PC-9 (cell line): ENCODE measurements at regions not wholly inside any gene's neighbourhood (a gene's known extent, or its start where the extent isn't known, plus 50 kb on each side); places are given as distances from the start of the nearest gene placed in this dataset.

Source experiments
- BruUV-seq: library from RNA; stranded (reverse); fragments of 400-500 nt; replicated peaks from 2 replicates; lab custom pipeline; 2021; lab: Mats Ljungman, UMichigan
- CTCF ChIA-PET: fragments of 300-600 bp; sonication (Branson Sonifier 250); formaldehyde crosslinking; loops from one replicate; lab custom pipeline; 2022; ENCODE audit warnings: antibody characterized with exemption; lab: Charles Lee
- POLR2A ChIA-PET: fragments of 300-600 bp; sonication (Branson Sonifier 250); formaldehyde crosslinking; loops from one replicate; lab custom pipeline; 2022; ENCODE audit warnings: antibody characterized with exemption; ENCODE audit not compliant: unreplicated experiment; lab: Charles Lee
- DNase-seq, 2 experiments: peaks; one replicate each; pipeline versions ENCODE4 v3.0.0 to v3.0.0-alpha.2; 2015 to 2022; ENCODE audit warnings: mixed read lengths in 1 of 2
- H2AFZ ChIP-seq: fragments of 200-600 bp; sonication (generic); 2 replicates; pipeline ENCODE4 v1.8.1; 2017; ENCODE audit warnings: antibody characterized with exemption
- H3F3A ChIP-seq: fragments of 200-600 bp; sonication (generic); 2 replicates; pipeline ENCODE4 v1.8.1; 2017; ENCODE audit warnings: antibody characterized with exemption, mild to moderate bottlenecking, low read depth; ENCODE audit not compliant: insufficient read depth
- H3K27ac ChIP-seq: fragments of 200-600 bp; sonication (generic); 2 replicates; pipeline ENCODE4 v1.6.1; 2016; ENCODE audit warnings: mixed run types
- H3K27me3 ChIP-seq: fragments of 200-600 bp; sonication (generic); 2 replicates; pipeline ENCODE4 v1.6.1; 2016; ENCODE audit warnings: low read depth, mixed run types; ENCODE audit not compliant: insufficient read depth
- H3K36me3 ChIP-seq: fragments of 200-600 bp; sonication (generic); 2 replicates; pipeline ENCODE4 v1.6.1; 2016; ENCODE audit warnings: low read depth, mixed run types
- H3K4me1 ChIP-seq: fragments of 200-600 bp; sonication (generic); replicated peaks from 2 replicates; pipeline ENCODE4 v1.6.1; 2016; ENCODE audit warnings: mixed run types; ENCODE audit not compliant: insufficient read depth
- H3K4me2 ChIP-seq: fragments of 200-600 bp; sonication (generic); 2 replicates; pipeline ENCODE4 v1.6.1; 2017; ENCODE audit warnings: mixed run types
- H3K4me3 ChIP-seq: fragments of 200-600 bp; sonication (generic); 2 replicates; pipeline ENCODE4 v1.6.1; 2016; ENCODE audit warnings: mixed run types
- H3K79me2 ChIP-seq: fragments of 200-600 bp; sonication (generic); 2 replicates; pipeline ENCODE4 v1.6.1; 2017; ENCODE audit warnings: low read depth, mixed run types
- H3K9me2 ChIP-seq: fragments of 200-600 bp; sonication (generic); 2 replicates; pipeline ENCODE4 v1.8.1; 2017; ENCODE audit warnings: mild to moderate bottlenecking; ENCODE audit not compliant: insufficient read depth
- H3K9me3 ChIP-seq: fragments of 200-600 bp; sonication (generic); 2 replicates; pipeline ENCODE4 v1.8.1; 2016; ENCODE audit warnings: low read depth; ENCODE audit not compliant: insufficient read depth
- H4K20me1 ChIP-seq: fragments of 200-600 bp; sonication (generic); 2 replicates; pipeline ENCODE4 v1.8.1; 2017; ENCODE audit not compliant: insufficient read depth
- CTCF ChIP-seq: fragments of 200-600 bp; sonication (generic); conservative IDR thresholded peaks from 2 replicates; pipeline ENCODE4 v1.6.1; 2017; ENCODE audit warnings: mixed run types, antibody characterized with exemption, mild to moderate bottlenecking, moderate library complexity
- EZH2 ChIP-seq: fragments of 200-600 bp; sonication (generic); IDR thresholded peaks from 2 replicates; pipeline ENCODE4 v1.8.0; 2017; ENCODE audit warnings: antibody characterized with exemption, low read depth
- intact Hi-C: fragments of 100-400 bp; cut with micrococcal nuclease; formaldehyde crosslinking; loops from one replicate; pipeline ENCODE4 v1.10.0; 2022; ENCODE audit not compliant: unreplicated experiment

- POLR2A ChIA-PET, result no interaction called here
- CTCF ChIA-PET, result no interaction called here
- Histone ChIP-seq H3K79me2 (no peaks in the 10 kb centered on the region), H3K4me3 (no peak overlapping the region), H4K20me1 (no peaks in the 10 kb centered on the region), H3K9me3 (no peaks in the 10 kb centered on the region), H3K36me3 (no peaks in the 10 kb centered on the region), H3F3A (no peaks in the 10 kb centered on the region), H3K27me3 (no peaks in the 10 kb centered on the region), H3K9me2 (no peaks in the 10 kb centered on the region), H2AFZ (no peak overlapping the region), H3K4me2 (no peak overlapping the region), H3K27ac (no peak overlapping the region), H3K4me1 (no peaks in the 10 kb centered on the region)
- TF ChIP-seq EZH2 (no peak), CTCF (no peak)
- BruUV-seq, result no TSS peak
- DNase-seq, result no peak
- intact Hi-C loops, result no loop called here
Observed at GRCh38 chr3:82311901-82312300, 550.5 kb upstream of the GBE1 start.

- no peaks in the 10 kb centered on the region for H3K9me2 ChIP-seq
- TF ChIP-seq EZH2 (no peak), CTCF (no peak)
- ChIA-PET CTCF (no interaction called here), POLR2A (no interaction called here)
- no peaks in the 10 kb centered on the region for H4K20me1 ChIP-seq
- no TSS peak for BruUV-seq
- no peaks in the 10 kb centered on the region for H3F3A ChIP-seq
- H3K9me3 ChIP-seq, result no peaks in the 10 kb centered on the region
- H3K4me1 ChIP-seq, result no peaks in the 10 kb centered on the region
- no peaks in the 10 kb centered on the region for H3K27me3 ChIP-seq
- no peak overlapping the region for H3K4me2 ChIP-seq
- intact Hi-C loops, result no loop called here
- H3K4me3 ChIP-seq, result no peak overlapping the region
- DNase-seq, result no peak
- H3K36me3 ChIP-seq, result no peaks in the 10 kb centered on the region
- no peak overlapping the region for H2AFZ ChIP-seq
- no peak overlapping the region for H3K27ac ChIP-seq
- no peaks in the 10 kb centered on the region for H3K79me2 ChIP-seq
Observed at GRCh38 chr3:82308755-82309154, 547.3 kb upstream of the GBE1 start.

- intact Hi-C loops, result no loop called here
- BruUV-seq, result no TSS peak
- H3K4me2 ChIP-seq, result no peak overlapping the region
- H2AFZ ChIP-seq, result no peak overlapping the region
- H3K79me2 ChIP-seq, result no peaks in the 10 kb centered on the region
- no peaks in the 10 kb centered on the region for H3K9me3 ChIP-seq
- no peaks in the 10 kb centered on the region for H4K20me1 ChIP-seq
- ChIA-PET POLR2A (no interaction called here), CTCF (no interaction called here)
- H3F3A ChIP-seq, result no peaks in the 10 kb centered on the region
- TF ChIP-seq CTCF (no peak), EZH2 (no peak)
- DNase-seq, result no peak
- H3K9me2 ChIP-seq, result no peaks in the 10 kb centered on the region
- no peak overlapping the region for H3K27ac ChIP-seq
- H3K4me1 ChIP-seq, result no peaks in the 10 kb centered on the region
- no peaks in the 10 kb centered on the region for H3K27me3 ChIP-seq
- no peak overlapping the region for H3K4me3 ChIP-seq
- H3K36me3 ChIP-seq, result no peaks in the 10 kb centered on the region
Observed at GRCh38 chr3:82306189-82306588, 544.7 kb upstream of the GBE1 start.
